Tibial artery (tissue), 4 donors: ENCODE measurements at regions not wholly inside any gene's neighbourhood (a gene's known extent, or its start where the extent isn't known, plus 50 kb on each side); places are given as distances from the start of the nearest gene placed in this dataset.
"Not testable (repeated sequence)": the region's sequence is repeated elsewhere in the genome, so short reads cannot be mapped to it uniquely, and the experiment has no call there.

Experiments used
- DNase-seq, 2 donors: peaks; one replicate each; pipeline ENCODE4 v3.0.0-alpha.2; 2019
- H3K27ac ChIP-seq, 2 donors: fragments of 200-600 bp; sonication (generic) in 1 of 2; 1 replicate in 1 of 2; 2 replicates in 1 of 2; pipeline ENCODE4 v1.5.1; 2018 to 2019; ENCODE audit warnings: mild to moderate bottlenecking in 1 of 2
- H3K27me3 ChIP-seq, 2 donors: fragments of 200-600 bp; sonication (generic) in 1 of 2; one replicate each; pipeline versions ENCODE4 v1.5.1 to v1.6.0; 2016 to 2019
- H3K36me3 ChIP-seq, 3 donors: fragments of 200-600 bp; sonication (generic) in 2 of 3; one replicate each; pipeline ENCODE4 v1.5.1; 2016 to 2019; ENCODE audit warnings: mild to moderate bottlenecking in 2 of 3
- H3K4me1 ChIP-seq, 4 donors: fragments of 200-600 bp; sonication (generic) in 2 of 4; 1 replicate in 3 of 4; 2 replicates in 1 of 4; pipeline ENCODE4 v1.5.1; 2016 to 2019
- H3K4me3 ChIP-seq, 2 donors: fragments of 200-600 bp; sonication (generic) in 1 of 2; 1 replicate in 1 of 2; 2 replicates in 1 of 2; pipeline ENCODE4 v1.5.1; 2018 to 2019; ENCODE audit warnings: mild to moderate bottlenecking in 2 of 2
- H3K9me3 ChIP-seq, 3 donors: fragments of 200-600 bp; sonication (generic) in 1 of 3; one replicate each; pipeline ENCODE4 v1.5.1; 2016 to 2019
- intact Hi-C: fragments of 100-400 bp; cut with DNase I; formaldehyde crosslinking; loops from one replicate; pipeline ENCODE4 v1.15.0; 2023; ENCODE audit warnings: low total_unique reads
- TF ChIP-seq, protein P1 (sequence below), 2 experiments: fragments of 200-600 bp in 1 of 2; fragments of 450-650 bp in 1 of 2; IDR thresholded peaks; one replicate each; pipeline ENCODE4 v1.5.1; 2017 to 2019; ENCODE audit warnings: antibody characterized with exemption in 2 of 2, mild to moderate bottlenecking in 1 of 2, moderate library complexity in 1 of 2

DNA sequence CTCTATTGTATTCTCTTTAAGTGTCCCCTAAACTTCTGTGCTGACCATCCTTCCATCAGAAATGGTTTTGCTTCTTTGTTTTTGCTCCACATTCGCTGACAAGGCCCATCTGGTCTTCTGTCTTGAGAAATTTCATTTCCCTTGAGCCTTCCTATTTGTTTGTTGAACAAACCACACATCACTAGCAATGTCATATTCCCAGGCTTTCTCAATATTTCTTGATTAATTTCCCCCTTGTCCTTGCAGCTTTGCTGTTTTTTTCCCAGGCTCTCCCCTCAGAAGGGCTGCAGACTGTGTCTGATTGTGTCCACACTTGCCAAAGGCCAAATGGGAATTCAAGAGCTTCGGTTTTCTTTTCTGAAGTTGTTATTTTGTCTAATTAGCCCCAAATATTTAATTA, 158.9 kb downstream of the MID1IP1 start:
- no peaks in the 10 kb centered on the region for H3K9me3 ChIP-seq
- H3K4me1 ChIP-seq = no peaks in the 10 kb centered on the region
- H3K27ac ChIP-seq = no peak overlapping the region
- TF ChIP-seq, protein P1, sequence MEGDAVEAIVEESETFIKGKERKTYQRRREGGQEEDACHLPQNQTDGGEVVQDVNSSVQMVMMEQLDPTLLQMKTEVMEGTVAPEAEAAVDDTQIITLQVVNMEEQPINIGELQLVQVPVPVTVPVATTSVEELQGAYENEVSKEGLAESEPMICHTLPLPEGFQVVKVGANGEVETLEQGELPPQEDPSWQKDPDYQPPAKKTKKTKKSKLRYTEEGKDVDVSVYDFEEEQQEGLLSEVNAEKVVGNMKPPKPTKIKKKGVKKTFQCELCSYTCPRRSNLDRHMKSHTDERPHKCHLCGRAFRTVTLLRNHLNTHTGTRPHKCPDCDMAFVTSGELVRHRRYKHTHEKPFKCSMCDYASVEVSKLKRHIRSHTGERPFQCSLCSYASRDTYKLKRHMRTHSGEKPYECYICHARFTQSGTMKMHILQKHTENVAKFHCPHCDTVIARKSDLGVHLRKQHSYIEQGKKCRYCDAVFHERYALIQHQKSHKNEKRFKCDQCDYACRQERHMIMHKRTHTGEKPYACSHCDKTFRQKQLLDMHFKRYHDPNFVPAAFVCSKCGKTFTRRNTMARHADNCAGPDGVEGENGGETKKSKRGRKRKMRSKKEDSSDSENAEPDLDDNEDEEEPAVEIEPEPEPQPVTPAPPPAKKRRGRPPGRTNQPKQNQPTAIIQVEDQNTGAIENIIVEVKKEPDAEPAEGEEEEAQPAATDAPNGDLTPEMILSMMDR (IDR thresholded peaks at IDR 0.05) = no peak
- no peaks in the 10 kb centered on the region for H3K27me3 ChIP-seq
- intact Hi-C loops = no loop called here
- H3K36me3 ChIP-seq = no peaks in the 10 kb centered on the region
- DNase-seq = no peak
- H3K4me3 ChIP-seq = no peak overlapping the region

DNA sequence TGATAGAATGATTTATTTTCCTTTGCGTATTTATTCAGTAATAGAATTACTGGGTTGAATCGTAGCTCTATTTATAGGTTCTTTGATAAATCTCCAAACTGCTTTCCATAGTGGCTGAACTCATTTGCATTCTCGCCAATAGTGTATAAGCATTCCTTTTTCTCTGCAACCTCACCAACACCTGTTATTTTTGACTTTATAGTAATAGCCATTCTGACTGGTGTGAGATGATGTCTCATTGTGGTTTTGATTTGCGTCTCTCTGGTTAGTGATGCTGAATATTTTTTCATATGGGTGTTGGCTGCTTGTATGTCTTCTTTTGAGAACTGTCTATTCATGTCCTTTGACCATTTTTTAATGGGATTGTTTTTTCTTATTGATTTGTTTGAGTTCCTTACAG, 160.7 kb downstream of the MID1IP1 start:
- Histone ChIP-seq H3K4me3 (no peak overlapping the region), H3K9me3 (no peaks in the 10 kb centered on the region), H3K27me3 (no peaks in the 10 kb centered on the region), H3K27ac (no peak overlapping the region), H3K36me3 (no peaks in the 10 kb centered on the region), H3K4me1 (no peaks in the 10 kb centered on the region)
- TF ChIP-seq, protein P1 (IDR thresholded peaks at IDR 0.05) = no peak
- intact Hi-C loops = no loop called here
- no peak for DNase-seq

DNA sequence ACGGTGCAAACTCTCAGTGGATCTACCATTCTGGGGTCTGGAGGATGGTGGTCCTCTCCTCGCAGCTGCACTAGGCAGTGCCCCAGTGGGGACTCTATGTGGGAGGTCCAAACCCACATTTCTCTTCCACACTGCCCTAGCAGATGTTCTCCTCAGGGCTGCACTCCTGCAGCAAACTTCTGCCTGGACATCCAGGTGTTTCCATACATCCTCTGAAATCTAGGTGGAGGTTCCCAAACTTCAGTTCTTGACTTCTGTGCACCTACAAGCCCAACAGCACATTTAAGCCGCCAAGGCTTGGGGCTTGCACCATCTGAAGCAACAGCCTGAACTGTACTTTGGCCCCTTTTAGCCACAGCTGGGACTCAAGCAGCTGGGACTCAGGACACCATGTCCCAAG, 162.0 kb downstream of the MID1IP1 start:
- H3K9me3 ChIP-seq, intact Hi-C loops, H3K36me3 ChIP-seq, DNase-seq, H3K4me3 ChIP-seq, H3K27ac ChIP-seq, H3K4me1 ChIP-seq, H3K27me3 ChIP-seq: not testable (repeated sequence)

DNA sequence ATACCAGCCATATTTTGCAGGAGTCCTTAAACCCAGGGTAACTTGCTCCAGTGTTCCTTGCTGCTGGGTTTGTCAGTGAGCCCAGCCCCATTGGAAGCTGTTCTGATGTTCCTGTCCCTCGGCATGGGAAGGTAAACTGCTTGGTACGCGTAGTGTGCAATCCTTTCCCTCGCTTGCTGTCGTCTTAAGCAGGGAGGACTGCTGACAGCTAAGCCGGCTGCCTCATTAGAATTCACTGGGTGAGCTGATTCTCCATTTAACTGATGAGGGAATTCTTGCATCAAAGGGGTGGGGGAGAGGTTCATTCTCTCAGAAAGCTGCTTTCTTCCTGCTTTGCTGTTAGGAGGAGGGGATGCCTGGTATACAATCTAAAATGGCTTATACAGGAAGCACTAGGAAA, 164.6 kb downstream of the MID1IP1 start:
- intact Hi-C loops = no loop called here
- no peaks in the 10 kb centered on the region for H3K27me3 ChIP-seq

DNA sequence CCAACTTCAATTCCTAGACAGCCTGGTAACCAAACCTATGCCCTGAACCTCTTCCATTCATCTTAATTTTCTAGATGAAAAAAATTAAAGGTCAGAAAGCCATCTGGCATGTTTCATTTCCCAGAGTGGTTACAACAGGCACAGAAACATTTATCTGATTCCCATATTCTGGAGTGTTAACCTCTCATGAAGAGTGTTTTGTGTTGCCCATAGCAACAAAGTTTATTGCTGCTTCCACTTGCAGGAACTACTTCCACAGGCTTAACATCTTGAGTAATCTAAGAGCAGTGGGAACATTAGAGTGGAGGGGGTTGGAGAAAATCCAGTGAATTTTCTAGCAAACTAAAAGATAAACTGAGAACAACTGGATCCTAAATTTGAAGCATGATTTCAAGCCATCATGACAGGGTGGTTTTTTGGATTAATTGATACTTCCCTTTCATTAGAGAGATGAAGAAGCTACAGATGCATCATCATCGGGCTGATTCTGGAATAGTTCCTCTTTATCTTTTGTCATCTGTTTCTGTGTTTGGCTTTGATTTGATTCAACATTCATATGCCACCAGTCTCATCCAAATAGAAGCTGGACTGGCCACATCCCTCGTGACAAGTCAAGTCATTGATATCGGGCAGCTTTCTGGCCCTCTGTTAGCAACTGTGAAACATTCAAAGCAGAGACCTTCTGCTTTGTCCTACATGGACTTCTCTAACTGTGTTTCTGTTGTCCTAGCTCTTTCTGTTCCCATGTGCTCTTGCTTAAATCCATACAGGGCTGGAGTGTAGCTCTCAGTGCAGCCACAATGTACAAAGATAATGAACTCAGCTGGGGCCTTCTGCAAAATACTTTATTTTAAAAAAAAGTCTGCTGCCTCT, 167.3 kb downstream of the MID1IP1 start:
- Histone ChIP-seq H3K27me3 (no peaks in the 10 kb centered on the region), H3K36me3 (no peaks in the 10 kb centered on the region), H3K27ac (no peak overlapping the region), H3K4me3 (no peak overlapping the region), H3K9me3 (peaks cover 0 to 4% (median 0%) of the 10 kb centered on the region in 3 donors), H3K4me1 (no peaks in the 10 kb centered on the region)
- TF ChIP-seq, protein P1 (IDR thresholded peaks at IDR 0.05) = no peak
- intact Hi-C loops = no loop called here
- peak in 1 of 2 donors; percentile 27 for DNase-seq

More for the DNA sequence above, 164.6 kb downstream of the MID1IP1 start:
- Histone ChIP-seq H3K27ac (no peak overlapping the region), H3K36me3 (no peaks in the 10 kb centered on the region), H3K9me3 (peaks cover 0 to 4% (median 0%) of the 10 kb centered on the region in 3 donors), H3K4me3 (no peak overlapping the region), H3K4me1 (no peaks in the 10 kb centered on the region)
- TF ChIP-seq, protein P1 (IDR thresholded peaks at IDR 0.05) = no peak
- no peak for DNase-seq

DNA sequence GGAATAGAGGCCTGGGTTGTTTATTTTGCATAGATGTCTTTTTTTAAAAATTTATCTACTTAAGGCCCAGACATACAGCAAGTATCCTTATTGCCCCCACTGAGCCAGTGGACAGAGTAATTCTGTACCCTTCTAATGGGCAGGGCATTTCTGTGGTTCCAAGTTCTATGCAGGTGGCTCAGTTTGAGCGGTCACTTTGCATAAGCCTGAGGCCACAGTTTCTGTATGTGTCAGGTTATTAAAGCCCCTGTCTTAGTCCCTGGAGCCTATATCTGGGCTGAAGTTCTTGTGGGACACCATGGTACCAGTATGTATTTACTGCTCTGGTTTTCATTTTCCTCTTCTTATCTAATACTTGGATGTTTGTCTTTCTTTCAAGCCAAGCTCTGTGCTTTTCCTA, 168.8 kb downstream of the MID1IP1 start:
- DNase-seq = no peak
- Histone ChIP-seq H3K27me3 (no peaks in the 10 kb centered on the region), H3K4me1 (no peaks in the 10 kb centered on the region), H3K4me3 (no peak overlapping the region), H3K9me3 (peaks cover 0 to 4% (median 0%) of the 10 kb centered on the region in 3 donors), H3K27ac (no peak overlapping the region), H3K36me3 (no peaks in the 10 kb centered on the region)
- TF ChIP-seq, protein P1 (IDR thresholded peaks at IDR 0.05) = no peak
- intact Hi-C loops = no loop called here
